22Rv1 (cell line): ENCODE measurements at regions not wholly inside any gene's neighbourhood (a gene's known extent, or its start where the extent isn't known, plus 50 kb on each side); places are given as distances from the start of the nearest gene placed in this dataset.

ENCODE experiments used
- H3K27ac ChIP-seq: fragments of 450-650 bp; 2 replicates; pipeline ENCODE4 v1.5.1; 2017
- CTCF ChIP-seq: fragments of 450-650 bp; IDR thresholded peaks from 2 replicates; pipeline ENCODE4 v1.5.1; 2017; ENCODE audit warnings: mild to moderate bottlenecking
- ZFX ChIP-seq: fragments of 450-650 bp; IDR thresholded peaks from 2 replicates; pipeline ENCODE4 v1.6.1; 2017; ENCODE audit warnings: antibody characterized with exemption, borderline replicate concordance

GRCh38 chr20:39784693-39785092 lies 822.5 kb downstream of the DHX35 start:
- no peak for TF ChIP-seq ZFX
- TF ChIP-seq CTCF = no peak
- no peak overlapping the region for H3K27ac ChIP-seq

- no peak for TF ChIP-seq CTCF
- no peak for TF ChIP-seq ZFX
- H3K27ac ChIP-seq = no peak overlapping the region
Measured at GRCh38 chr20:39778847-39779604, 816.9 kb downstream of the DHX35 start.

DNA sequence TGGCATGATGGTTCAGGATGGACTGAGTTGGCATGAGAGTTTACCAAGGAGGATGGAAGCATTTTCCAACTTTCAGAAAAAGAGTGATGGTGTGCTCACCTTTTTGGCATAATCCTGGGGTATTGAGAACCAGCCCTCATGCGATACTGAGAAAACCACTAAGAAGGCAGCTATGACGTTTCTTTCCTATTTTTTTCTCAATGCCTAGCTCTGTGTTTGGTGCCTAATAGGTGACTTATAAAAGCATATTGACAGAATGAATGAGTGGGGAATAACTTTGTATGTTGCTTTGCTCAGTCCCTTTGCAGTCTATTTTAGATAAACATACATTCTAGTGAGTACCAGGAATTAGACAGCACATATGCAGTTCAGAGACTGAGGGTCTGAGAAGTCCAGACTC lies 816.3 kb downstream of the DHX35 start:
- TF ChIP-seq ZFX (no peak), CTCF (no peak)
- H3K27ac ChIP-seq = no peak overlapping the region

GRCh38 chr20:39777610-39778009 lies 815.5 kb downstream of the DHX35 start:
- no peak overlapping the region for H3K27ac ChIP-seq
- TF ChIP-seq ZFX (no peak), CTCF (no peak)

- no peak overlapping the region for H3K27ac ChIP-seq
- no peak for TF ChIP-seq ZFX
- no peak for TF ChIP-seq CTCF
Measured at GRCh38 chr20:39775110-39775509, 813.0 kb downstream of the DHX35 start.

GRCh38 chr20:39773380-39774000 lies 811.3 kb downstream of the DHX35 start:
- no peak overlapping the region for H3K27ac ChIP-seq
- TF ChIP-seq CTCF (no peak), ZFX (no peak)

DNA sequence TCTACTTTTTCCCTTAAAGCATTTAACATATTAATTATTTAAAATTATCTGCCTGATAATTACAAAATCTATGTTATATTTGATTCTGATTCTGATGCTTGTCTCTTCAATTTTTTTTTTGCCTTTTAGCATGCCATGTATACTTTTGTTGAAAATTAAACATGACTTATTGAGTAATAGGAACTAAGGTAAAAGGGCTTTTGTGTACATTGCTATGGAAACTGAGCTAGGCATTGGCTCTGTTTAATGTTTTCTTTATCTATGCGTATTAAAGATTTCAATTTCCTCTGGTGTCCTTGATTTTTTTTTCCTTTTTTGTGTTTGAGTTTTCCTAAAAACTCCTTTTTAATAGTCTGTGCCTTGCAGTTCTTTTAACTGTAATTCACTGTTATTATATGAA lies 805.2 kb downstream of the DHX35 start:
- TF ChIP-seq ZFX (no peak), CTCF (no peak)

More for the DNA sequence above, 805.2 kb downstream of the DHX35 start:
- H3K27ac ChIP-seq = no peak overlapping the region
